ENCODE measurements at regions not wholly inside any gene's neighbourhood (a gene's known extent, or its start where the extent isn't known, plus 50 kb on each side); places are given as distances from the start of the nearest gene placed in this dataset.

- no peak overlapping the region for H3K4me3 ChIP-seq (ENCODE audit: low read length)
- TF ChIP-seq ZNF274 (IDR thresholded peaks at IDR 0.05; ENCODE audit: low read depth, low read length) = no peak
These were observed 93.4 kb upstream of the KLF12 start for GRCh38 chr13:74227476-74228158.

GRCh38 chr13:74226791-74227475 is 92.7 kb upstream of the KLF12 start:
- H3K4me3 ChIP-seq (ENCODE audit: low read length) = no peak overlapping the region
- no peak for TF ChIP-seq ZNF274 (IDR thresholded peaks at IDR 0.05; ENCODE audit: low read depth, low read length)

GRCh38 chr13:74221752-74222151 is 87.5 kb upstream of the KLF12 start:
- no peak for TF ChIP-seq ZNF274 (IDR thresholded peaks at IDR 0.05; ENCODE audit: low read depth, low read length)
- H3K4me3 ChIP-seq (ENCODE audit: low read length) = no peak overlapping the region

GRCh38 chr13:74219566-74219965 is 85.4 kb upstream of the KLF12 start:
- no peak overlapping the region for H3K4me3 ChIP-seq (ENCODE audit: low read length)
- no peak for TF ChIP-seq ZNF274 (IDR thresholded peaks at IDR 0.05; ENCODE audit: low read depth, low read length)

- no peak overlapping the region for H3K4me3 ChIP-seq (ENCODE audit: low read length)
- TF ChIP-seq ZNF274 (IDR thresholded peaks at IDR 0.05; ENCODE audit: low read depth, low read length) = no peak
These were observed 84.1 kb upstream of the KLF12 start for GRCh38 chr13:74218291-74218690.

- H3K4me3 ChIP-seq (ENCODE audit: low read length) = no peak overlapping the region
- no peak for TF ChIP-seq ZNF274 (IDR thresholded peaks at IDR 0.05; ENCODE audit: low read depth, low read length)
These were observed 83.6 kb upstream of the KLF12 start for GRCh38 chr13:74217811-74218210.

- H3K4me3 ChIP-seq (ENCODE audit: low read length) = no peak overlapping the region
- TF ChIP-seq ZNF274 (IDR thresholded peaks at IDR 0.05; ENCODE audit: low read depth, low read length) = no peak
These were observed 81.2 kb upstream of the KLF12 start for GRCh38 chr13:74215420-74215819.

- H3K4me3 ChIP-seq (ENCODE audit: low read length) = no peak overlapping the region
- TF ChIP-seq ZNF274 (IDR thresholded peaks at IDR 0.05; ENCODE audit: low read depth, low read length) = no peak
These were observed 80.1 kb upstream of the KLF12 start for GRCh38 chr13:74214321-74214720.

- H3K4me3 ChIP-seq (ENCODE audit: low read length) = no peak overlapping the region
- TF ChIP-seq ZNF274 (IDR thresholded peaks at IDR 0.05; ENCODE audit: low read depth, low read length) = no peak
These were observed 76.6 kb upstream of the KLF12 start for GRCh38 chr13:74210693-74211393.

GRCh38 chr13:74206855-74207254 is 72.7 kb upstream of the KLF12 start:
- no peak overlapping the region for H3K4me3 ChIP-seq (ENCODE audit: low read length)
- no peak for TF ChIP-seq ZNF274 (IDR thresholded peaks at IDR 0.05; ENCODE audit: low read depth, low read length)

- no peak for TF ChIP-seq ZNF274 (IDR thresholded peaks at IDR 0.05; ENCODE audit: low read depth, low read length)
- no peak overlapping the region for H3K4me3 ChIP-seq (ENCODE audit: low read length)
These were observed 71.9 kb upstream of the KLF12 start for GRCh38 chr13:74206061-74206561.

GRCh38 chr13:74205313-74205690 is 71.1 kb upstream of the KLF12 start:
- H3K4me3 ChIP-seq (ENCODE audit: low read length) = no peak overlapping the region
- no peak for TF ChIP-seq ZNF274 (IDR thresholded peaks at IDR 0.05; ENCODE audit: low read depth, low read length)

GRCh38 chr13:74204602-74205312 is 70.6 kb upstream of the KLF12 start:
- H3K4me3 ChIP-seq (ENCODE audit: low read length) = no peak overlapping the region
- no peak for TF ChIP-seq ZNF274 (IDR thresholded peaks at IDR 0.05; ENCODE audit: low read depth, low read length)

- H3K4me3 ChIP-seq (ENCODE audit: low read length) = no peak overlapping the region
- TF ChIP-seq ZNF274 (IDR thresholded peaks at IDR 0.05; ENCODE audit: low read depth, low read length) = no peak
These were observed 69.4 kb upstream of the KLF12 start for GRCh38 chr13:74203576-74203975.
